Embryonic facial prominence (tissue), 1 donor: ENCODE measurements at regions not wholly inside any gene's neighbourhood (a gene's known extent, or its start where the extent isn't known, plus 50 kb on each side); places are given as distances from the start of the nearest gene placed in this dataset.

Experiments
- DNase-seq: peaks from one replicate; pipeline ENCODE4 v3.0.0-alpha.2; 2016; ENCODE audit errors: extremely low spot score

GRCh38 chr17:79282294-79282693, 207.7 kb downstream of the ENGASE start:
- no peak for DNase-seq

DNA sequence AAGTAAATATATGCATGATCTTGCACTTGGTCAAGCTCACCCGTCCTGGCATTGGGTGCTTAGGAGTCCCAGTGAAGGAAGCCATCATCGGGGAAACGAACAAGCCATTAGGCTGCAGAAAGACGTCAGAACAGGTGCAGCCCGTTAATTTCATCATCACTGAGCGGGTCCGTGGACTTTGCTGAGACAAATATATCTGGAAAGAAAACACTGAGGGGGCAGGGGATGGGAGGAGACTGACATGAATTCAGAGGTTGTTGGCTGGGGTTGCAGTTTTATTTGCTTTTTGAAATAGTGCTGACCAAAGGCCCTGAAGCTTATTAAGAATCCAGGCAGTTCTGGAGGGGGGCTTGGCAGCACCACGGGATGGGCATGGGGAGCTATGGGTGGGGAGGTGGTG, 207.2 kb downstream of the ENGASE start:
- no peak for DNase-seq

DNA sequence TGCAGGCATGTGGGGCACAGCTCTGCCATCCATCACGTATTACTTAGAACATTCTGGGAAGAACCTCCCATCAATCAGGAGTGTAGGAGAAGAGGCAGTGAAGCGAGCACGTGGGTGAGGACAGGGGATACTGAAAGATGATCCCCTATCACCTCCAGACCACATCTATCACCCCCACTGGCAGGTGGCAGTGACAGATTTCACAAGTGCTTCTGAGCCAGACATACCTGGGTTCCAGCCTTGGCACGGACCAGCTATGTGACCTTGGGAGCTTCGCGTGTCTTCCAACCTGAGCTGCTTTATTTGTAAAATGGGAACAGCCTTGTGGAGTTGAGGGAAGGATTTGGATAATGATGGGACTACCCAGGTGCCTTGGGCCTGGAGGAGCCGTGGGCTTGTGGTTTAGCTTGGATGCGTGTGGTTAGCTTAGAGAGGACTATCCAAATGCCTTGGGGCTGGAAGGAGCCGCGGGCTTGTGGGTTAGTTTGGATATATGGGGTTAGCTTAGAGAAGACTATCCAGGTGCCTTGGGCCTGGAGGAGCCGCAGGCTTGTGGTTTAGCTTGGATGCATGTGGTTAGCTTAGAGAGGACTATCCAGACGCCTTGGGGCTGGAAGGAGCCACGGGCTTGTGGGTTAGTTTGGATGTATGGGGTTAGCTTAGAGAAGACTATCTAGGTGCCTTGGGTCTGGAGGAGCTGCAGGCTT, 206.4 kb downstream of the ENGASE start:
- DNase-seq: no peak

DNA sequence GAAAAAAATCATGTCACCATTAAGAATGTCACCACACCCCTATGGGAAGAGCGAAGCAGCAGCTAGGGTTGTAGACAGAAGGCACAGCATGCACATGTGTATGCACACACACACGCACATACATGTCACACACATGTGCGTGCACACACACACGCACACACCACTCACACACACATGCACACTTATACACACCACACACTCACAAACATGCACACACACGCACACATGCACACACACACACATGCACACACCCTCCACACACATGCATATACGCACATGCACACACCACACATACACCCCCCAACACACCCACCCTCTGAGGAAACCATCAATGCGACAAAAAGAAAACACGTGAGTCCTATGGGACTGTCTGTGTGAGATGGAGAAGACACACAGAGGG, 205.4 kb downstream of the ENGASE start:
- DNase-seq: no peak

- no peak for DNase-seq
Observed at GRCh38 chr17:79279320-79279719, 204.7 kb downstream of the ENGASE start.

DNA sequence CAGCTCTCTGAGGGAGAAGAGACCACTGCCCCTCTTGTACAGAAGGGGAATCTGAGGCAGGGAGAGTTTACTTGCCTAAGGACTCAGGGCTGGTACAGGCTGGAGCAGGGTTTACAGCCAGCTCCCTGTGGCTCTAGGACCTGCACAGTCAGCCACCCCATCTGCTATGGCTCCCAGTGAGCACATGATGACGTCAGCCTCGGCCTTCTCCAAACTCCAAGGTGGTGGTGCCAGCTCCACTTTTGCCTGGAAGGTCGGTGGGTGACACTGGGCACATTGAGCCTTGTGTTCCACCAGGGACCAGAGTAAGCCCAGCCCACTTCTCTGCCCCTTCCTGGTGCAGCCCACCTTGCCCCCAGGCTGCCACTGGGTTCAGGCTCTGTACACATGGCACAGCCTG, 202.2 kb downstream of the ENGASE start:
- DNase-seq: no peak

GRCh38 chr17:79273660-79274059, 199.0 kb downstream of the ENGASE start:
- DNase-seq: no peak

GRCh38 chr17:79272666-79273219, 198.1 kb downstream of the ENGASE start:
- no peak for DNase-seq

- no peak for DNase-seq
Observed at GRCh38 chr17:79272220-79272619, 197.6 kb downstream of the ENGASE start.

DNA sequence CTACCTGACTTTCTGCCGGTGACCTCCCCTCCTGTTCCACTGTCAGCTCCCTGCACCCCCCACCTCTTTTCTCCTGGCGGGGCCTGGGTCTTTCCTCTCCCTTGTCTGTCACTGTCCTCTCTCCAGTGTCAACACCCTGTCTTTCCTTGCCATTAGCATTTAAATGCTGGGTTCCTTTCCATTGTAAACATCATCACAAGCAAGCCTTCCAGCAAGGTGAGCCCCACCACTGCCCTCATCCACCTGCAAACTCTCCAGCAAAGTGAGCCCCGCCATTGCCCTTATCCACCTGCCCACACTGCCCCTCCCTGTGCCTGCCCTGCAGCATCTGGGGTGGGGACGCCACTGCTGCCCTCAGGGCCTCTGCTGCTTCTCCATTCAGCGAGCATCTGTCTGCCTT, 195.0 kb downstream of the ENGASE start:
- no peak for DNase-seq

DNA sequence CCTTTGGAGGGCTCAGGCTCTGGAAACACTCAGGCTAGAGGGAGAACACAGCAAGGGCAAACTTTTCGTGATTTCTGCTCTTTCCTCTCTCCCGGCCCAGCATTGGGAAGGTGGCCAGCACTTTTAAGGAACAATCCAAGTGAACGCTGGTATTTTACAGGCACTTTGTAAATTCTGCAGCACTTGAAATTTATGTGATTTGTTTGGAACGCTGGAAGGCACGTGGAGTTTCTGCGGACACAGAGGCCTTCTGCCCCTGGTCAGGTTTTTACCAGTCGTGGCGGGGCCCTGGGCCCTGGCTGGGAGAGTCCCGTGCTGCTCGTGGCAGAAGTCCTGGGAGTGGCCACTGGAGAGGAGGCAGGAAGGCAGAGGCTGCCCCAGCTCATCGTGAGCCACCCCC, 188.6 kb downstream of the ENGASE start:
- DNase-seq: no peak

- DNase-seq: no peak
Observed at GRCh38 chr17:79262624-79263023, 188.0 kb downstream of the ENGASE start.

DNA sequence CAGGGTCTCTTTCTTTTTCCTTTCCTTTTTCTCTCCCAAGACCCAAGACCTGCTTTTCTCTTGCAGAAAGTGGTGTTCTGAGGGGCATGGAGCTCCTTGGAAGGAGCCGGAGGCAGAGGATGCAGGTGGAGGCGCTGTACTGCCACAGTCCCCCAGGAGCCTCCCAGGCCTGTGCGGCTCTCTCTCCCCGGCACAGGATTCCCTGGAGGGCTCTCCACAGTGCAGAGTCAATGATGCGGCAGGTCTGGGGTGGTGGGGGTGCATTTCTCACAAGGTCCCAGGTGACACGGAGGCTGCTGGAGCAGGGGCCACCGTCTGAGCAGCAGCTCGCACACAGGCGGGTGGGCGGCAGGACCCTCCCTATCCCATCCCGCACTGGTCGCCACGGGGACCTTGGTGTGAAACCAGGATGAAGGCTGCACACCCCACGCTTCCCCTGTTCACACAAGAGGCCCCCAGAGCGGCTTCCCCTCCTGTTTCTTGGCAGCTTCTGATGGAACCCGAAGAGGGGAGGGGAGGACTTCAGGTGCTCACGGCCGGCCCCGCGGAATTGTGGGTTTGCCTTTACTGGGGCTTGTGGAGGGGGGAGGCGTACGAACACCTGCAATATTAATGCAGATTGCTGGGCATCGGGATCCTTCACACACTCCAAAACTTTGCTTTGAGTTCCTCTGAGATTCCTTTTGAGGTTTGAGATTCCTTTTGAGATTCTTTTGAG, 186.9 kb downstream of the ENGASE start:
- DNase-seq: no peak

DNA sequence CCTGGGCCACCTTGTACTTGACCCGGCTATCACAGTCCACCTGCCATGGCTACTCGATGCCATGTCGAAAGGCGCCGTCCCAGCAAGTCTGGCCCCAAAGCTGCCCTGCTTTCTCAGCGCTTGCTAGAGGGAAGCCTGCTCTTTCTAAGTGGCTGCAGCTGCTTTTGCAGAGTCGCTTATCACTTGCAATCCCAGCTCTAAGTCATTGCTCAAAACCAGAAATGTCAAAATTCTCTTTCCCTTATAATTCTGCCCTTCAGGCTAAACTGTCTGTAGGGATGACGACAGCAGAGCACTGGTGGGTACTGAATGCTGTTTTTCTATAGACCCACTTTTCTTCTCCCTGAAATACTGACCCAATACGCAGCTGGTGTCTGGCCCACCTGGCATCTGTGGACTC, 184.2 kb downstream of the ENGASE start:
- no peak for DNase-seq

- DNase-seq: no peak
Observed at GRCh38 chr17:79258041-79258440, 183.4 kb downstream of the ENGASE start.

- DNase-seq: no peak
Observed at GRCh38 chr17:79255926-79256585, 181.4 kb downstream of the ENGASE start.

- DNase-seq: no peak
Observed at GRCh38 chr17:79255456-79255855, 180.8 kb downstream of the ENGASE start.

DNA sequence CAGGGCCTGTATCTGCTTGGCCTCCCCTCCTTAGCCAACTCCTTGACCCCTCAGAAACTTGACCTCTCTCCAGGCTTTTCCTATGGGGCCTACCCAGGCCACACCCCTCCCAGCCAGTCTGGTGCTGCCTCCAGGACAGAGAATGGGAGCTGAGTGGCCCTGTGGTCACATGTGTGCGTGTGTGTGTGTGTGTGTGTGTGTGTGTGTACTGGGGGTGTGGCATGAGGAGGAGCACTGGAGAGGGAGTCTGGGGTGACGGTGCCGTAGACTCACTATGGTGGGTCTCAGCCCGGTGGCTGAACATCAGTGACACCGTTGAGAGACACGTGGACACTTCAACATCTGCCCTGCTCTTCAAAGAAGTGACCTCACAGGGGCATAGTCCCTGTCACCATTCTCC, 180.4 kb downstream of the ENGASE start:
- DNase-seq: no peak

DNA sequence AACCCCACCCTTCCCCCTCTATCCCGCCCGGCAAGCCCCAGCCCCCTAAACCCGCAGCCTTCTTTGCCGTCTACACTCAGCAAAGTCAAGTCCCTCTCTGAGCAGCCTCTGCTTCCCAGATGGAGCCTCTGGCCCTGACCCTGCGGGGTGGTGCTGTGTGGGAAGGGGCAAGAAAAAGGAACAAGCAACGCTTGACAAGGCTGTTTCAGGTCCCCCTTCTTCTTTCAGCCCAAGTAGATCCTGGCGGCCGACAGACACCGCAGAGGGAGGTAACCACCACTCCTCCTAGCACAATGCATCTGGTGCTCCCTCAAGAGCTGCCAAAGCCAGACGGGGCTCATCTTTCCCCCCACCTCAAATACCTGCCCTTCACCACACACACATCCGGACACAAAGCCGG, 178.3 kb downstream of the ENGASE start:
- no peak for DNase-seq

- DNase-seq: no peak
Observed at GRCh38 chr17:79251824-79252223, 177.2 kb downstream of the ENGASE start.

DNA sequence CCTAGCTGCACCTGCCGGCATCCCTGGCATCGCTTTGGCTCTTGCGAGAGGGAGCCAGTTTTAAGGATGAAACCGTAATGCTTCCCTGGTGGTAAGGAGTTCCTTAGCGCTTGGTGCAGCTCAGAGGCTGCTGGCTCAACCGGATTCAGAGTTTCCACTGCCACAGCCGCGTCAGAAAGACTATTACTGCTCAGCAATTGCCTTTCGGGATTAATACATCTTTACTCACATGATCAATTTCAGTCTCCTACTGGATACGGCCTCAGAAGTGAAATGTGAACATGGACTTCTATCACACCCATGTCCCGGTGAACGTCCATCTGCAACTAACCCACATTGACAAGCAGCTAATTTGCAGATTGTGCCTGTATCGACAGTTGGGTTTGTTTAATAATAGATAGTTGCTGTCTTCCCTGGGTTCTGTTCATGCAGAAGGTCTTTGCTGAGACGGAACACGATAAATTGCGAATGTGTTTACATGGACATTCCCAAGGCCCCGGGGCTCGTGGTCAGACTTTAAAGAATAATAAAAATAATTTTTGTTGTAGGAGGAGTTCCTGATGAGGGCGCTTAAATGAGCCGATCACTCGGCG, 175.4 kb downstream of the ENGASE start:
- no peak for DNase-seq

- DNase-seq: no peak
Observed at GRCh38 chr17:79248843-79249493, 174.3 kb downstream of the ENGASE start.
